ENCODE measurements at regions not wholly inside any gene's neighbourhood (a gene's known extent, or its start where the extent isn't known, plus 50 kb on each side); places are given as distances from the start of the nearest gene placed in this dataset.

GRCh38 chr1:4115191-4115900, 215.3 kb upstream of the C1orf174 start:
- no peaks in the 10 kb centered on the region for H3K27me3 ChIP-seq
- 89 to 91% methylated on average over 17 to 18 of the region's 18 CpGs for WGBS, 2 donors

GRCh38 chr1:4117196-4117595, 217.1 kb upstream of the C1orf174 start:
- 92 to 95% methylated on average over 9 of the region's 9 CpGs for WGBS, 2 donors
- no peak for DNase-seq
- Histone ChIP-seq H3K36me3 (ENCODE audit: low read depth, missing control alignments) (no peaks in the 10 kb centered on the region), H3K27me3 (no peaks in the 10 kb centered on the region), H3K9me3 (no peaks in the 10 kb centered on the region), H3K27ac (no peak overlapping the region), H3K4me3 (no peak overlapping the region), H3K4me1 (no peaks in the 10 kb centered on the region)
- TF ChIP-seq POLR2A (IDR thresholded peaks at IDR 0.05), result no peak
- TF ChIP-seq, protein P1, sequence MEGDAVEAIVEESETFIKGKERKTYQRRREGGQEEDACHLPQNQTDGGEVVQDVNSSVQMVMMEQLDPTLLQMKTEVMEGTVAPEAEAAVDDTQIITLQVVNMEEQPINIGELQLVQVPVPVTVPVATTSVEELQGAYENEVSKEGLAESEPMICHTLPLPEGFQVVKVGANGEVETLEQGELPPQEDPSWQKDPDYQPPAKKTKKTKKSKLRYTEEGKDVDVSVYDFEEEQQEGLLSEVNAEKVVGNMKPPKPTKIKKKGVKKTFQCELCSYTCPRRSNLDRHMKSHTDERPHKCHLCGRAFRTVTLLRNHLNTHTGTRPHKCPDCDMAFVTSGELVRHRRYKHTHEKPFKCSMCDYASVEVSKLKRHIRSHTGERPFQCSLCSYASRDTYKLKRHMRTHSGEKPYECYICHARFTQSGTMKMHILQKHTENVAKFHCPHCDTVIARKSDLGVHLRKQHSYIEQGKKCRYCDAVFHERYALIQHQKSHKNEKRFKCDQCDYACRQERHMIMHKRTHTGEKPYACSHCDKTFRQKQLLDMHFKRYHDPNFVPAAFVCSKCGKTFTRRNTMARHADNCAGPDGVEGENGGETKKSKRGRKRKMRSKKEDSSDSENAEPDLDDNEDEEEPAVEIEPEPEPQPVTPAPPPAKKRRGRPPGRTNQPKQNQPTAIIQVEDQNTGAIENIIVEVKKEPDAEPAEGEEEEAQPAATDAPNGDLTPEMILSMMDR (IDR thresholded peaks at IDR 0.05), result no peak
- intact Hi-C loops (cut with DNase I; ENCODE audit: low total_unique reads), result no loop called here

More at GRCh38 chr1:4115191-4115900, 215.3 kb upstream of the C1orf174 start:
- H3K9me3 ChIP-seq, result no peaks in the 10 kb centered on the region
- no peak overlapping the region for H3K4me3 ChIP-seq
- TF ChIP-seq, protein P1 (IDR thresholded peaks at IDR 0.05), result no peak
- TF ChIP-seq POLR2A (IDR thresholded peaks at IDR 0.05), result no peak
- intact Hi-C loops (cut with DNase I; ENCODE audit: low total_unique reads), result no loop called here
- H3K36me3 ChIP-seq (ENCODE audit: low read depth, missing control alignments), result no peaks in the 10 kb centered on the region
- no peaks in the 10 kb centered on the region for H3K4me1 ChIP-seq
- DNase-seq, result no peak
- no peak overlapping the region for H3K27ac ChIP-seq

GRCh38 chr1:4118746-4119515, 218.9 kb upstream of the C1orf174 start:
- WGBS, 2 donors, result 65 to 67% methylated on average over 12 of the region's 12 CpGs
- intact Hi-C loops (cut with DNase I; ENCODE audit: low total_unique reads), result no loop called here
- H3K4me1 ChIP-seq, result no peaks in the 10 kb centered on the region
- no peak for DNase-seq
- TF ChIP-seq POLR2A (IDR thresholded peaks at IDR 0.05), result no peak
- TF ChIP-seq, protein P1 (IDR thresholded peaks at IDR 0.05), result no peak
- H3K27me3 ChIP-seq, result no peaks in the 10 kb centered on the region
- no peaks in the 10 kb centered on the region for H3K9me3 ChIP-seq
- no peaks in the 10 kb centered on the region for H3K36me3 ChIP-seq (ENCODE audit: low read depth, missing control alignments)
- H3K4me3 ChIP-seq, result no peak overlapping the region
- H3K27ac ChIP-seq, result no peak overlapping the region

DNA sequence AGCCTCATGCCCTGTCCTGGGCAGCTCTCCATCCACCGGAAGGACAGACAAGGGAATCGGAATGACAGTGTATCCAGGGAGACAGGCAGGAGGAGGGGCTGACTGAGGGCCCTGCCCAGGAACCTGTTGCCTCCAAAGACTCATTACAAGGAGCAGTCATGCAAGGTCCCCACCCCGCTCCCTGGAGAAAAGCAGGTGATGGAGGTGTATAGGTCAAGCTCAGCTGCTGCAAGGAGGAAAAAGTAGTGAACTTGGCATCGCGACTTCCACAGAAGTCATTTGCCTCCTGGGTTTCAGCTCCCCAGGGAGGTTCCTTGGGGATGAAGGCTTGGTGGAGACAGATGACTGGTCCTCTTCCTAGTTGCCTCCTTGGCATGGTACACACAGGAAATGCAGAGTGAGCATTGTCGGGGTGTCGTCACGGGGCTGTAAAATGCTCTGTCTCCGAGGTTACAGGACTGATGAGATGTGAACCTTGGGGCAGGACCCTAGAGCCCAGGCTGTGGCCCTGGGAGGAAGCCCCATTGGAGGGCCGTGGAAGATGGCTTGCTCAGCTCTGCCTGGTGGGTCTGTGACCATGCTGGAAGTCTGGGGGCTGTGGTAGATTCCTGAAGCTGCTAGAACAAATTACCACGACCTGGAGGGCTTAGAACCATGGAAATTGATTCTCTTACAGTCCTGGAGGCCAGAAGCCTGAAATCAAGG, 219.6 kb upstream of the C1orf174 start:
- Histone ChIP-seq H3K36me3 (ENCODE audit: low read depth, missing control alignments) (no peaks in the 10 kb centered on the region), H3K27me3 (no peaks in the 10 kb centered on the region), H3K4me1 (no peaks in the 10 kb centered on the region), H3K9me3 (no peaks in the 10 kb centered on the region), H3K4me3 (no peak overlapping the region), H3K27ac (no peak overlapping the region)
- 92% methylated on average over 10 to 11 of the region's 11 CpGs for WGBS, 2 donors
- no peak for DNase-seq
- intact Hi-C loops (cut with DNase I; ENCODE audit: low total_unique reads), result no loop called here
- TF ChIP-seq, protein P1 (IDR thresholded peaks at IDR 0.05), result no peak
- TF ChIP-seq POLR2A (IDR thresholded peaks at IDR 0.05), result no peak
